GM21381 (cell line): ENCODE measurements at regions not wholly inside any gene's neighbourhood (a gene's known extent, or its start where the extent isn't known, plus 50 kb on each side); places are given as distances from the start of the nearest gene placed in this dataset.

Experiments
- ATAC-seq: cut with Tn5 transposase; IDR thresholded peaks from one replicate; pipeline ENCODE4 v1.9.1; 2021; ENCODE audit warnings: mild to moderate bottlenecking, moderate library complexity; ENCODE audit not compliant: unreplicated experiment

- no peak for ATAC-seq
These were observed 70.6 kb upstream of the EYA4 start for GRCh38 chr6:133170602-133171001.

- ATAC-seq, result no peak
These were observed 69.1 kb upstream of the EYA4 start for GRCh38 chr6:133171989-133172604.

GRCh38 chr6:133173276-133173675 lies 67.9 kb upstream of the EYA4 start:
- ATAC-seq, result no peak

GRCh38 chr6:133179481-133179880 lies 61.7 kb upstream of the EYA4 start:
- ATAC-seq, result no peak

- ATAC-seq, result no peak
These were observed 57.5 kb upstream of the EYA4 start for GRCh38 chr6:133183691-133184090.

GRCh38 chr6:133184798-133185372 lies 56.3 kb upstream of the EYA4 start:
- no peak for ATAC-seq

- ATAC-seq, result no peak
These were observed 55.4 kb upstream of the EYA4 start for GRCh38 chr6:133185731-133186130.

- no peak for ATAC-seq
These were observed 54.0 kb upstream of the EYA4 start for GRCh38 chr6:133187114-133187513.

GRCh38 chr6:133187657-133188453 lies 53.3 kb upstream of the EYA4 start:
- no peak for ATAC-seq

GRCh38 chr6:133190912-133191311 lies 50.2 kb upstream of the EYA4 start:
- no peak for ATAC-seq

GRCh38 chr6:133191323-133191722 lies 49.8 kb upstream of the EYA4 start:
- no peak for ATAC-seq
